Neutrophil (primary cell): ENCODE measurements at regions not wholly inside any gene's neighbourhood (a gene's known extent, or its start where the extent isn't known, plus 50 kb on each side); places are given as distances from the start of the nearest gene placed in this dataset.

ENCODE experiments used
- H3K27ac ChIP-seq: fragments of 200-600 bp; sonication (generic); 2 replicates; pipeline ENCODE4 v1.5.1; 2016; ENCODE audit warnings: mild to moderate bottlenecking, moderate library complexity
- H3K27me3 ChIP-seq: fragments of 200-600 bp; sonication (generic); 2 replicates; pipeline ENCODE4 v1.6.0; 2016; ENCODE audit warnings: mild to moderate bottlenecking
- H3K36me3 ChIP-seq: fragments of 200-600 bp; sonication (generic); 2 replicates; pipeline ENCODE4 v1.5.1; 2017
- H3K4me1 ChIP-seq, 2 experiments: fragments of 200-600 bp in 1 of 2; sonication (generic) in 1 of 2; 1 replicate in 1 of 2; 2 replicates in 1 of 2; pipeline versions ENCODE4 v1.5.1 to v1.6.1; 2013 to 2016; ENCODE audit warnings: low read depth in 1 of 2, low read length in 1 of 2, mild to moderate bottlenecking in 1 of 2, moderate library complexity in 1 of 2; ENCODE audit not compliant: control insufficient read depth in 1 of 2, insufficient read depth in 1 of 2
- H3K4me3 ChIP-seq, 2 experiments: fragments of 200-600 bp in 1 of 2; sonication (generic) in 1 of 2; 1 replicate in 1 of 2; 2 replicates in 1 of 2; pipeline ENCODE4 v1.5.1; 2013 to 2016; ENCODE audit warnings: low read depth in 1 of 2, low read length in 1 of 2, mild to moderate bottlenecking in 1 of 2, moderate library complexity in 1 of 2
- H3K9me3 ChIP-seq: fragments of 200-600 bp; sonication (generic); 2 replicates; pipeline ENCODE4 v1.5.1; 2016
- CTCF ChIP-seq: fragments of 200-600 bp; sonication (generic); IDR thresholded peaks from 2 replicates; pipeline ENCODE4 v1.5.1; 2016; ENCODE audit warnings: antibody characterized with exemption

GRCh38 chr2:17258861-17259260, 259.4 kb downstream of the RAD51AP2 start:
- H3K4me1 ChIP-seq: no peaks in the 10 kb centered on the region
- H3K36me3 ChIP-seq: no peaks in the 10 kb centered on the region
- H3K27me3 ChIP-seq: no peaks in the 10 kb centered on the region
- H3K9me3 ChIP-seq: no peaks in the 10 kb centered on the region
- H3K27ac ChIP-seq: no peak overlapping the region
- TF ChIP-seq CTCF: no peak
- H3K4me3 ChIP-seq: no peak overlapping the region

GRCh38 chr2:17257189-17257909, 260.9 kb downstream of the RAD51AP2 start:
- no peak for TF ChIP-seq CTCF
- no peaks in the 10 kb centered on the region for H3K27me3 ChIP-seq

GRCh38 chr2:17255071-17255470, 263.2 kb downstream of the RAD51AP2 start:
- H3K27ac ChIP-seq: no peak overlapping the region
- no peaks in the 10 kb centered on the region for H3K4me1 ChIP-seq
- no peaks in the 10 kb centered on the region for H3K9me3 ChIP-seq
- no peak for TF ChIP-seq CTCF
- H3K4me3 ChIP-seq: no peak overlapping the region
- no peaks in the 10 kb centered on the region for H3K36me3 ChIP-seq
- H3K27me3 ChIP-seq: no peaks in the 10 kb centered on the region

More at GRCh38 chr2:17257189-17257909, 260.9 kb downstream of the RAD51AP2 start:
- H3K9me3 ChIP-seq: no peaks in the 10 kb centered on the region
- no peaks in the 10 kb centered on the region for H3K4me1 ChIP-seq
- no peak overlapping the region for H3K27ac ChIP-seq
- H3K36me3 ChIP-seq: no peaks in the 10 kb centered on the region
- no peak overlapping the region for H3K4me3 ChIP-seq

GRCh38 chr2:17254421-17254820, 263.8 kb downstream of the RAD51AP2 start:
- no peaks in the 10 kb centered on the region for H3K4me1 ChIP-seq
- no peaks in the 10 kb centered on the region for H3K36me3 ChIP-seq
- H3K9me3 ChIP-seq: no peaks in the 10 kb centered on the region
- H3K27me3 ChIP-seq: no peaks in the 10 kb centered on the region
- no peak for TF ChIP-seq CTCF
- no peak overlapping the region for H3K27ac ChIP-seq
- H3K4me3 ChIP-seq: no peak overlapping the region

GRCh38 chr2:17252258-17252657, 266.0 kb downstream of the RAD51AP2 start:
- Histone ChIP-seq H3K4me1 (no peaks in the 10 kb centered on the region), H3K36me3 (no peaks in the 10 kb centered on the region), H3K9me3 (no peaks in the 10 kb centered on the region), H3K4me3 (no peak overlapping the region), H3K27ac (no peak overlapping the region), H3K27me3 (no peaks in the 10 kb centered on the region)
- no peak for TF ChIP-seq CTCF
